NCI-H748 (cell line): ENCODE measurements at regions not wholly inside any gene's neighbourhood (a gene's known extent, or its start where the extent isn't known, plus 50 kb on each side); places are given as distances from the start of the nearest gene placed in this dataset.
A peak's percentile ranks its signal among the peaks of the same experiment; 100 is the strongest.
"Not testable (repeated sequence)": the region's sequence is repeated elsewhere in the genome, so short reads cannot be mapped to it uniquely, and the experiment has no call there.

ENCODE experiments used
- DNase-seq: peaks from one replicate; lab custom pipeline; 2025; ENCODE audit not compliant: unreplicated experiment; lab: John Stamatoyannopoulos, UW

DNA sequence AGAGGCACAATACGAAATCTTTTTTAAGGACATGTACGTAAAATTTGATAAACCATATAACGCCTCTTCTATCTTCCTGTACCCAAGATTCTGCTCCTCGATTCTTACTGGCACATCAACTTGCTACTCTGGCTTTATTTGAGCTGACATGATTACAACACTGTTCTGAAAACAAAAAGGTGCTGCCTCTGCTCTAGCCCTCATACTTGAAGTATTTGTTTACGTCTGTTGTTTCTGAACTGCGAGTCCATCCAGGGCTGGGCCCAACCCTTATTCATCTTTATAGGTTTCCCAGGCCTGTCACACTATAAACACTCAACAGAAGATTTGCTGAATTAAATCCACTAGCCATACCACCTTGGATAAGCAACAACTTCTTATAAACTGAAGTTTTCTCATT is 96.2 kb upstream of the SVIL start:
- DNase-seq, result no peak

DNA sequence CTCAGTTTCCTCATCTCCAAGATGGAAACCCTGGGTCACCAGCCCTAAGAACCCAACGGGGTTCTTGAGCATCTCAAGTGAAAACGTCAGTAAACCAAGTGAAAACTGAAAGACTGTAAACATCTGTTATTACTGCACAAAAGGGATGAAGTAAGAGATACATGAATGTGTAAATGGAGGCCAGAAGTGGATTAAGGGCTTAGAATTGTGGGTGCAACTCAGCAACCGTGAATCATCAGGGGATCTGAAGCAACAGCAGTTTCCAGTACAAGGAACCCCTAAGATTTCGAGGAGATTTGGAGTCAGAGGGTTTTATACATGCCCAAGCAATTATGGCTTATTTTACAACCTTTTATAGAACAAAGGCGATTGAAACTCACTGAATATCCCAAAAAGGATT is 95.7 kb upstream of the SVIL start:
- DNase-seq, result no peak

- DNase-seq, result no peak
Measured at GRCh38 chr10:29728541-29729049, 93.8 kb upstream of the SVIL start.

GRCh38 chr10:29725927-29726326 is 91.2 kb upstream of the SVIL start:
- DNase-seq, result not testable (repeated sequence)

- no peak for DNase-seq
Measured at GRCh38 chr10:29725133-29725720, 90.5 kb upstream of the SVIL start.

DNA sequence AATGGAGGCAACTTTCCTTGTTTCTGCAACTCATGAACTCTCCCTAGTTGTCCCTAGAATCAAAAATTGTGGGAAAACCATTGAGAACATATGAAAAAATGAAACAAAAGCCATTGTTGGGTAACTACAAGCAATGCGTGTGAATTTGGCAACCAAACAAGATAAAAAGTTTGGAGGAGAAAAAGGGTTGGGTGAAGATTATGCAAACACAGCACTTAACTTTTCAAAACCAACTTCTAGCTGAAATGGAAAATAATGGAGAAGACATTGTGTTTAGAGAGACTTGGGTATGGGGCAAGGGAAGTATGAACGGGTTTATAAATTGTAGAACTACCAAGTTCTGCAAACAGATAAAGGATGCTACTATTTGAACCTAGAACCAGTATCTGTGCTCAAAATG is 89.0 kb upstream of the SVIL start:
- no peak for DNase-seq

DNA sequence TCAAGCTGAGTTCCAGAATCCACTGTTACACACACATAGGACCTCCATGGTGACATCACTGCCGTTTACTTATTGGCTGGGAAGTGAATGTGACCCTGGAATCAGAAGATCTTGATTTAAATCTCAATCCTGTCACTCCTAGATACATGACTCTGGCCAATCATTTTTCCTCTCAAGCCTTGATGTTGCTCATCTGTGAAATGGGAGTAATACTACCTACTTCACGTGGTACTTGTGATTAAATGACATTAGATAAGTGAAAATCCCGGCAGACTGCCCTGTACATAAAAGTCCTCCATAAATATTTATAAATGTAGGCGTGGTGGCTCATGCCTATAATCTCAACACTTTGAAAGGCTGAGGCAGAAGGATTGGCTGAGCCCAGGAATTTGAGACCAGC is 88.0 kb upstream of the SVIL start:
- DNase-seq, result no peak

DNA sequence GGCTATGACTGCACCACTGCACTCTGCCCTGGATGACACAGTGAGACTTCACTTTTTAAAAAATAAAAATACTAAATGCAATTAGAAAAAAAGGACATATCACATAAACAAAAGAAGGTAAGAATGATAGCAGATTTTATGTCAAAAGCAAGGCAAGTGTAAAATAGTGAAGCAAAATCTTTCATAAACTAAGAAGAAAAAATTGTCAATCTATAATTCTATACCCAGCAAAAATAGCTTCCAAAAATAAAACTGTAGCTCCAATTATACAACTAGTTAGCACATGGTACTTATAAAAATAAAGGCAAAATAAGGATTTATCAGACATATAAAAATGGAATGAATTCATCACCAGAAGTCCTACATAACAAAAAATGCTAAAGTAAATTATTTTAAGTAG is 85.4 kb upstream of the SVIL start:
- DNase-seq, result no peak

- no peak for DNase-seq
Measured at GRCh38 chr10:29719281-29719675, 84.5 kb upstream of the SVIL start.

DNA sequence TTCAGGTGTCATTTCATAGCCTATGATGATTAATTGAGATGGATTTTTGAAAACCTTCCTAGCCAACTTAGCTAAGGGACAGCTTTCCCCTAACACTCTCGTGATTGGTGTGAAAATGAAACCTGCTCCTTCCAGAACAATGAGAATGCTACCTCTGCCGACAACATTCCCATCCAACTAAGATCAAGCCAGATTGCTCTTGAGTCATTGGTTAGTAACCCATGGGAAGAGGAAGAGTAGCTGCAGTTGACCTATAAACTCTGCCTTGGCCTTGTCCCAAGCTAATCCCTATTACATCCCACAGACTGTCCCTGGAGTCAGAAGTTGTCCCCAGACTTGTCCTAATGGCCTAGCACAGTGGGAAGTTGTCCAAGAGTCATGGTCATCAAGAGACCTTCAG is 80.5 kb upstream of the SVIL start:
- no peak for DNase-seq

DNA sequence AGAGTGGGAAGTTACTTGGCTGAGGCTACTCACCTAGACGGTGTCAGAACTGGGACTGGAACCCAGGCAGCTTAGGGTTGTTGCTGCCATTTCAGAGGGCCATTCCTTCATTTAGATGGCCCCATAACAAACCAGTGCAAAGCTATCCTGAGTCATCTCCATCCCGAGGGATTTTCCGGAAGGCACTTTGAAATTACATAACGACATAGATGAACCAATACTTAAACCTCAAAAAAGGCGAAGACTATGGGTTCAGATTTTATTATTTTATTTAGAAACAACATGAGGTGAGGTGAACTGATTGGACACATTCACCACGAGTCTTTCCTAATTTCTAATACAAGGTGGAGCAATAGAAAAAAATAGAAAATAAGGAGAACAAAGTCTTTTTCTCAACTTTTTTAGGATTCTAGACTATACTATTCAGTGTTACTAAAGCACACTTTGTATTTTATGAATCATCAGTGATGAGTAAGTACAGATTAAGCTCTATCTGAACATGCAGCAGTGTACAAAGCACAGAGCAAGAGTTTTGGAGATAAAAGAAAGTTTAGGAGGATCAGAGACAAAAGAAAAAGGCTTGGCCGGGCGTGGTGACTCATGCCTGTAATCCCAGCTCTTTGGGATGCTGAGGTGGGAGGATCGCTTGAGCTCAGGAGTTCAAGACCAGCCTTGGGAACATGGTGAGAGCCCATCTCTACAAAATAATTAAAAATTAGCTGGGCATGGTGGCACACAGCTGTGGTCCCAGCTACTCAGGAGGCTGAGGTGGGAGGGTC is 79.5 kb upstream of the SVIL start:
- DNase-seq, result no peak

DNA sequence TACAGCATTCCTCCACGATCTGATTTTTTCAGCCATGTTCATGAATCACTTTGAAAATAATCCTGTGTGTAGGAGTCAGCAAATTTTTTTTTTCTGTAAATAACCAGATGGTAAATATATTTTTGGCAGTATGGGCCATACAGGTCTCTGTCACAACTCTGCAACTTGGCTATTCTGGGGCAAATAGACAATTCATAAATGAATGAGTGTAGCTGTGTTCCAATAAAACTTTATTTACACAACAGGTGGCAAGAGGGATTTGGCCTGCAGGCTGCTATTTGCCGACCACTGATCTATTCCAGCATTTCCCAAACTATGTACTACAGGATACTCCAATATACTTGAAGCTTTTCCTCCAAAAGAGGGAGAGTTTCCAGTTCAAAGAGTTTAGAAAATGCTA is 78.7 kb upstream of the SVIL start:
- no peak for DNase-seq

DNA sequence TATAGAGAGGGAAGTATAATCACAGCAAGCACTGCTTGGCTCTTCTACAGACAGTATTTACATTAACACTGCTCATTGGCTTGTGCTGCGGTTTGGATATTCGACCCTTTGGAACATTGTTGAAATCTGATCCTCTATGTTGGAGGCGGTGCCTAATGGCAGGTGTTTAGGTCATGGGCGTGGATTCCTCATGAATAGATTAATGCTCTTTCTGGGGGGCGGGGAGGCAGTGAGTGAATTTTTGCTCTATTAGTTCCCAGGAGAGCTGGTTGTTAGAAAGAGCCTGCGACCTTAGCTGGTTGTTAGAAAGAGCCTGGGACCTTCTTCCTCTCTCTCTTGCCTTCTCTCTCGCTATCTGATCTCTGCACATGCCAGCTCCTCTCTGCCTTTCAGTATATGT is 77.3 kb upstream of the SVIL start:
- DNase-seq, result peak; percentile 93

DNA sequence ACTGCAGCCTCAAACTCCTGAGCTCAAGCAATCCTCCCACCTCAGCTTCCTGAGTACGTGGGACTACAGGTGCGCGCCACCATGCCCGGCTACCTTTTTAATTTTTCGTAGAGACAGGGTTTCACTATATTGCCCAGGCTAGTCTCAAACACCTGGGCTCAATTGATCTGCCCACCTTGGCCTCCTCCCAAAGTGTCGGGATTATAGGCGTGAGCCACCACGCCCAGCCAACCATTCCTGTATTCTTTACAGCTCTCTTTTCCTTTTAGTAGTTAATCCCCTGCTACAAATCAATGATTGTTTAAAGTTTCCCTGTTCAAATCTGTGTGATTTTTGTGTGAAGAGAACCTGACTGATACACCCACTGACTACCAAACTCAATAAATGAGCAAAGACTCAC is 75.4 kb upstream of the SVIL start:
- no peak for DNase-seq

DNA sequence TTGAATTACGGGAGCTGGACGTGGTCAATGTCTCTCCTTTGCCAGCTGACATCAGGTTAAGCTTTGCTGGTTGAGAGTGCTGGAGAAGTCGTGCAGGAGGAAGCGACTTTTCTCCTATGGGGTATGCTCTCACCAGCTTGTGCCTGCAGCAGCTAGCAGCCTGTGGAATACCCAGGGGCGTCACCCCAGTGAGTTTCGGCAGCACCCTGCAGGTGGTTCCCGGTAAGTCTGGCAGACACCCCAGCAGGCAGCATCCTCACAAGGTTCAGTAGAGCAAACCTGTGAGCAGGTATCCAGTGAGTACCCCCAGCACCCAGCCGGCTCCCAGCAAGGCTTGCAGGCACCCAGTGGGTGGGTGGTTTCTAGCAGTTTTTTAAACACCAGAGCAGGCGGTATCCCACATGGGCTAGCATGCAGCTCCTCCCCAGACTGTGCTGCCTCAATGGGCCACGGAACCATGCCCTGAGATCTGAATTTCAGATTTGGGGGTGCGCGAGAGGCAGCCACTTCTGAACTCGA is 74.8 kb upstream of the SVIL start:
- no peak for DNase-seq

- peak; percentile 14 for DNase-seq
Measured at GRCh38 chr10:29703271-29703670, 68.5 kb upstream of the SVIL start.

- DNase-seq, result no peak
Measured at GRCh38 chr10:29702273-29703164, 67.7 kb upstream of the SVIL start.

GRCh38 chr10:29701306-29701705 is 66.5 kb upstream of the SVIL start:
- DNase-seq, result no peak

- no peak for DNase-seq
Measured at GRCh38 chr10:29699621-29700020, 64.8 kb upstream of the SVIL start.

DNA sequence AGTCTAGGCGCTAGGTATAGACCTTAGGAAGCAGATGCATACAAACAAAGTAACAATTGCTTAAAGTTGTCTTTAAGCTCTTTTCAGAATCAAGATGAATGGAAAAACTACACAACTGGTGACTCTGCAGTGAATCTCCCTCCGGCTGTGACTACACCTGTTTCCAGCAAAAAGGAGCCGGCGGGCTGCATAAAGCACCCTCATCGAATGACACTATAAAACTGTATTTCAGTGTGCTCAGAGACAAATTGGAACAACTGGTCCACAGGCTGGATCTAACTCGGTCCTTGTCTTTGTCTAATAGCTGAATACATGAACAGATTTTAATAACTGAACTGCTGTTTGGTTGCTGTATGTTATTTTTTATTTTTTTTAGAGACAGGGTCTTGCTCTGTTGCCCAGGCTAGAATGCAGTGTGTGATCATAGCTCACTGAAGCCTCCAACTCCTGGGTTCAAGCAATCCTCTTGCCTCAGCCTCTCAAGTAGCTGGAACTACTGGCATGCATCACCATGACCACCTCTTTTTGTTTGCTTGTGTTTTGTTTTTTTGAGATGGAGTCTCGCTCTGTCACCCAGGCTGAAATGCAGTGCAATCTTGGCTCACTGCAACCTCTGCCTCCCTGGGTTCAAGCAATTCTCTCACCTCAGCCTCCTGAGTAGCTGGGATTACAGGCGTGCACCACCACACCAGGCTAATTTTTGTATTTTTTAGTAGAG is 64.2 kb upstream of the SVIL start:
- DNase-seq, result no peak

DNA sequence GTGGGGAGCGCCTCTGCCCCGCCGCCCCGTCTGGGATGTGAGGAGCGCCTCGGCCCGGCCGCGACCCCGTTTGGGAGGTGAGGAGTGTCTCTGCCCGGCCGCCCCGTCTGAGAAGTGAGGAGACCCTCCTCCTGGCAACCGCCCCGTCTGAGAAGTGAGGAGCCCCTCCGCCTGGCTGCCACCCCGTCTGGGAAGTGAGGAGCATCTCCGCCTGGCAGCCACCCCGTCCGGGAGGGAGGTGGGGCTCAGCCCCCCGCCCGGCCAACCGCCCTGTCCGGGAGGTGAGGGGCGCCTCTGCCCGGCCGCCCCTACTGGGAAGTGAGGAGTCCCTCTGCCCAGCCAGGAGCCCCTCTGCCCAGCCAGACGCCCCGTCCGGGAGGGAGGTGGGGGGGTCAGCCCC is 61.8 kb upstream of the SVIL start:
- not testable (repeated sequence) for DNase-seq
